K562 (cell line): ENCODE measurements at regions not wholly inside any gene's neighbourhood (a gene's known extent, or its start where the extent isn't known, plus 50 kb on each side); places are given as distances from the start of the nearest gene placed in this dataset.

Experiments used
- FOSL1 ChIP-seq: fragments of 200-800 bp; sonication (Bioruptor generic); conservative IDR thresholded peaks from 2 replicates; pipeline ENCODE4 v1.6.1; 2016; ENCODE audit warnings: missing genetic modification characterization, missing compliant biosample characterization
- NCOA6 ChIP-seq: fragments of 450-650 bp; IDR thresholded peaks from 2 replicates; pipeline ENCODE4 v1.6.1; 2017; ENCODE audit warnings: mild to moderate bottlenecking
- NFYB ChIP-seq: IDR thresholded peaks from 2 replicates; pipeline ENCODE4 v1.6.1; 2011; ENCODE audit warnings: mild to moderate bottlenecking, moderate library complexity; ENCODE audit not compliant: insufficient read length; ENCODE audit errors: extremely low read depth
- NR2F6 ChIP-seq: fragments of 450-650 bp; formaldehyde crosslinking; IDR thresholded peaks from 2 replicates; pipeline ENCODE4 v1.4.0; 2020; ENCODE audit warnings: mild to moderate bottlenecking
- POLR2AphosphoS5 ChIP-seq: IDR thresholded peaks from 2 replicates; pipeline ENCODE4 v1.6.1; 2011; ENCODE audit warnings: mild to moderate bottlenecking, low read depth, low read length, moderate library complexity; ENCODE audit not compliant: control insufficient read depth, insufficient read depth
- RAD21 ChIP-seq, 2 experiments: fragments of 250-450 bp in 1 of 2; fragments of 450-650 bp in 1 of 2; sonication (Bioruptor Pico) in 1 of 2; formaldehyde crosslinking in 1 of 2; IDR thresholded peaks in 1 of 2; conservative IDR thresholded peaks in 1 of 2; 2 replicates each; pipeline versions ENCODE4 v1.4.0 to v1.8.0; 2020 to 2022; ENCODE audit warnings: mild to moderate bottlenecking in 2 of 2, moderate library complexity in 1 of 2
- SRF ChIP-seq, 2 experiments: fragments of 250-450, 450-650 bp in 1 of 2; sonication (Bioruptor Pico) in 1 of 2; sonication (generic) in 1 of 2; formaldehyde crosslinking; IDR thresholded peaks; 2 replicates each; pipeline versions ENCODE4 v1.5.0 to v1.5.1; 2020 to 2022; ENCODE audit warnings: mild to moderate bottlenecking in 1 of 2, missing genetic modification reagents in 1 of 2
- TEAD4 ChIP-seq, 2 experiments: sonication (generic) in 1 of 2; formaldehyde crosslinking in 1 of 2; IDR thresholded peaks; 2 replicates each; pipeline versions ENCODE4 v1.6.1 to v1.8.0; 2012 to 2022; ENCODE audit warnings: borderline replicate concordance in 1 of 2, inconsistent platforms in 1 of 2, low read length in 1 of 2, mild to moderate bottlenecking in 1 of 2, missing genetic modification reagents in 1 of 2
- TGIF2 ChIP-seq: sonication (generic); formaldehyde crosslinking; IDR thresholded peaks from 2 replicates; pipeline ENCODE4 v1.8.1; 2022; ENCODE audit warnings: mild to moderate bottlenecking, missing genetic modification reagents, moderate library complexity
- ZKSCAN8 ChIP-seq: fragments of 200-800 bp; sonication (Bioruptor generic); IDR thresholded peaks from 2 replicates; pipeline ENCODE4 v1.6.1; 2016; ENCODE audit warnings: missing genetic modification characterization, missing compliant biosample characterization
- TF ChIP-seq, protein P1 (sequence below), 2 experiments: fragments of 450-650 bp; IDR thresholded peaks; 2 replicates each; pipeline ENCODE4 v1.6.1; 2016
- TF ChIP-seq, protein P2 (sequence below), 2 experiments: fragments of 450-650 bp; formaldehyde crosslinking in 1 of 2; IDR thresholded peaks; 2 replicates each; pipeline versions ENCODE4 v1.4.0 to v1.6.1; 2014 to 2020; ENCODE audit warnings: mild to moderate bottlenecking in 2 of 2, borderline replicate concordance in 1 of 2, low read depth in 1 of 2
- TF ChIP-seq, protein P3 (sequence below): sonication (generic); formaldehyde crosslinking; IDR thresholded peaks from 2 replicates; pipeline ENCODE4 v1.8.0; 2022; ENCODE audit warnings: mild to moderate bottlenecking, low read depth, missing genetic modification reagents

DNA sequence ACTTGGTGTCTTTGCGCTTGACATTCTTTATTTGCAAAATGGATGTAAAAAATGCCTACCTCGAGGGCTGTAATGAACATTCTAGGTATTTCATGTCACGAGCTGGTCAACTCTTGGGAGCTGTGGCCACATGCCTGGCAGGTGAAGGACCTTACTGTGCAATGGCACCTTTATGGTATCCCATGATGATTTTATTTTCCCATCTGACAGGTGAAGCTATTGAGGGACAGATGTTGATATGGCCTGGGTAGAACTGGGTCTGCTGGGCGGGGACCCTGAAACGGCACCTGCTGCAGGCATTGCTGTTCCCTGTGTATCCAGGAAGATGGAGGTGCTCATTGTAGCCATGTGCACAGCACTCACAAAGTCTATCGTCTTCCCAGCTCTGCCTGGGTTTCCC, 332.2 kb downstream of the TEX29 start:
- TF ChIP-seq RAD21 (CRISPR knock-in tag; conservative IDR thresholded peaks at IDR 0.05 in 1 of 2, IDR thresholded peaks at IDR 0.05 in 1 of 2), result no peak
- TF ChIP-seq ZKSCAN8 (CRISPR knock-in tag), result no peak
- TF ChIP-seq, protein P1, sequence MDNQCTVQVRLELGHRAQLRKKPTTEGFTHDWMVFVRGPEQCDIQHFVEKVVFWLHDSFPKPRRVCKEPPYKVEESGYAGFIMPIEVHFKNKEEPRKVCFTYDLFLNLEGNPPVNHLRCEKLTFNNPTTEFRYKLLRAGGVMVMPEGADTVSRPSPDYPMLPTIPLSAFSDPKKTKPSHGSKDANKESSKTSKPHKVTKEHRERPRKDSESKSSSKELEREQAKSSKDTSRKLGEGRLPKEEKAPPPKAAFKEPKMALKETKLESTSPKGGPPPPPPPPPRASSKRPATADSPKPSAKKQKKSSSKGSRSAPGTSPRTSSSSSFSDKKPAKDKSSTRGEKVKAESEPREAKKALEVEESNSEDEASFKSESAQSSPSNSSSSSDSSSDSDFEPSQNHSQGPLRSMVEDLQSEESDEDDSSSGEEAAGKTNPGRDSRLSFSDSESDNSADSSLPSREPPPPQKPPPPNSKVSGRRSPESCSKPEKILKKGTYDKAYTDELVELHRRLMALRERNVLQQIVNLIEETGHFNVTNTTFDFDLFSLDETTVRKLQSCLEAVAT (IDR thresholded peaks at IDR 0.05), result no peak
- TF ChIP-seq TEAD4 (IDR thresholded peaks at IDR 0.05; ENCODE audit: low read length), result no peak
- no peak for TF ChIP-seq TEAD4 (CRISPR knock-in tag; IDR thresholded peaks at IDR 0.05; ENCODE audit: borderline replicate concordance)
- TF ChIP-seq POLR2AphosphoS5, result no peak
- no peak for TF ChIP-seq NFYB
- no peak for TF ChIP-seq SRF (CRISPR knock-in tag; IDR thresholded peaks at IDR 0.05)
- no peak for TF ChIP-seq NR2F6
- TF ChIP-seq NCOA6, result no peak
- TF ChIP-seq, protein P2, sequence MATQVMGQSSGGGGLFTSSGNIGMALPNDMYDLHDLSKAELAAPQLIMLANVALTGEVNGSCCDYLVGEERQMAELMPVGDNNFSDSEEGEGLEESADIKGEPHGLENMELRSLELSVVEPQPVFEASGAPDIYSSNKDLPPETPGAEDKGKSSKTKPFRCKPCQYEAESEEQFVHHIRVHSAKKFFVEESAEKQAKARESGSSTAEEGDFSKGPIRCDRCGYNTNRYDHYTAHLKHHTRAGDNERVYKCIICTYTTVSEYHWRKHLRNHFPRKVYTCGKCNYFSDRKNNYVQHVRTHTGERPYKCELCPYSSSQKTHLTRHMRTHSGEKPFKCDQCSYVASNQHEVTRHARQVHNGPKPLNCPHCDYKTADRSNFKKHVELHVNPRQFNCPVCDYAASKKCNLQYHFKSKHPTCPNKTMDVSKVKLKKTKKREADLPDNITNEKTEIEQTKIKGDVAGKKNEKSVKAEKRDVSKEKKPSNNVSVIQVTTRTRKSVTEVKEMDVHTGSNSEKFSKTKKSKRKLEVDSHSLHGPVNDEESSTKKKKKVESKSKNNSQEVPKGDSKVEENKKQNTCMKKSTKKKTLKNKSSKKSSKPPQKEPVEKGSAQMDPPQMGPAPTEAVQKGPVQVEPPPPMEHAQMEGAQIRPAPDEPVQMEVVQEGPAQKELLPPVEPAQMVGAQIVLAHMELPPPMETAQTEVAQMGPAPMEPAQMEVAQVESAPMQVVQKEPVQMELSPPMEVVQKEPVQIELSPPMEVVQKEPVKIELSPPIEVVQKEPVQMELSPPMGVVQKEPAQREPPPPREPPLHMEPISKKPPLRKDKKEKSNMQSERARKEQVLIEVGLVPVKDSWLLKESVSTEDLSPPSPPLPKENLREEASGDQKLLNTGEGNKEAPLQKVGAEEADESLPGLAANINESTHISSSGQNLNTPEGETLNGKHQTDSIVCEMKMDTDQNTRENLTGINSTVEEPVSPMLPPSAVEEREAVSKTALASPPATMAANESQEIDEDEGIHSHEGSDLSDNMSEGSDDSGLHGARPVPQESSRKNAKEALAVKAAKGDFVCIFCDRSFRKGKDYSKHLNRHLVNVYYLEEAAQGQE (IDR thresholded peaks at IDR 0.05; ENCODE audit: borderline replicate concordance), result no peak
- TF ChIP-seq, protein P2 (CRISPR knock-in tag; IDR thresholded peaks at IDR 0.05; ENCODE audit: low read depth), result no peak
- no peak for TF ChIP-seq FOSL1 (tag)
- TF ChIP-seq, protein P3, sequence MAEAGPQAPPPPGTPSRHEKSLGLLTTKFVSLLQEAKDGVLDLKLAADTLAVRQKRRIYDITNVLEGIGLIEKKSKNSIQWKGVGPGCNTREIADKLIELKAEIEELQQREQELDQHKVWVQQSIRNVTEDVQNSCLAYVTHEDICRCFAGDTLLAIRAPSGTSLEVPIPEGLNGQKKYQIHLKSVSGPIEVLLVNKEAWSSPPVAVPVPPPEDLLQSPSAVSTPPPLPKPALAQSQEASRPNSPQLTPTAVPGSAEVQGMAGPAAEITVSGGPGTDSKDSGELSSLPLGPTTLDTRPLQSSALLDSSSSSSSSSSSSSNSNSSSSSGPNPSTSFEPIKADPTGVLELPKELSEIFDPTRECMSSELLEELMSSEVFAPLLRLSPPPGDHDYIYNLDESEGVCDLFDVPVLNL (CRISPR knock-in tag), result no peak
- TF ChIP-seq TGIF2 (CRISPR knock-in tag), result no peak
